D721Med (cell line): ENCODE measurements at regions not wholly inside any gene's neighbourhood (a gene's known extent, or its start where the extent isn't known, plus 50 kb on each side); places are given as distances from the start of the nearest gene placed in this dataset.

ENCODE experiments used
- DNase-seq: peaks from one replicate; pipeline ENCODE4 v3.0.0; 2011; ENCODE audit warnings: low spot score; ENCODE audit not compliant: insufficient read length
- FAIRE-seq: peaks from 2 replicates; lab custom pipeline; 2011; peaks lifted over from hg19 to GRCh38; lab: Jason Lieb, UNC
- TF ChIP-seq, protein P1 (sequence below): IDR thresholded peaks from 2 replicates; pipeline ENCODE4 v1.5.1; 2012; ENCODE audit warnings: mild to moderate bottlenecking, control low read depth; ENCODE audit not compliant: insufficient read depth; ENCODE audit errors: missing control alignments

- FAIRE-seq: no peak
- DNase-seq: no peak
- TF ChIP-seq, protein P1, sequence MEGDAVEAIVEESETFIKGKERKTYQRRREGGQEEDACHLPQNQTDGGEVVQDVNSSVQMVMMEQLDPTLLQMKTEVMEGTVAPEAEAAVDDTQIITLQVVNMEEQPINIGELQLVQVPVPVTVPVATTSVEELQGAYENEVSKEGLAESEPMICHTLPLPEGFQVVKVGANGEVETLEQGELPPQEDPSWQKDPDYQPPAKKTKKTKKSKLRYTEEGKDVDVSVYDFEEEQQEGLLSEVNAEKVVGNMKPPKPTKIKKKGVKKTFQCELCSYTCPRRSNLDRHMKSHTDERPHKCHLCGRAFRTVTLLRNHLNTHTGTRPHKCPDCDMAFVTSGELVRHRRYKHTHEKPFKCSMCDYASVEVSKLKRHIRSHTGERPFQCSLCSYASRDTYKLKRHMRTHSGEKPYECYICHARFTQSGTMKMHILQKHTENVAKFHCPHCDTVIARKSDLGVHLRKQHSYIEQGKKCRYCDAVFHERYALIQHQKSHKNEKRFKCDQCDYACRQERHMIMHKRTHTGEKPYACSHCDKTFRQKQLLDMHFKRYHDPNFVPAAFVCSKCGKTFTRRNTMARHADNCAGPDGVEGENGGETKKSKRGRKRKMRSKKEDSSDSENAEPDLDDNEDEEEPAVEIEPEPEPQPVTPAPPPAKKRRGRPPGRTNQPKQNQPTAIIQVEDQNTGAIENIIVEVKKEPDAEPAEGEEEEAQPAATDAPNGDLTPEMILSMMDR: no peak
Observed at GRCh38 chr1:88074661-88075060, 609.4 kb upstream of the PKN2 start.

DNA sequence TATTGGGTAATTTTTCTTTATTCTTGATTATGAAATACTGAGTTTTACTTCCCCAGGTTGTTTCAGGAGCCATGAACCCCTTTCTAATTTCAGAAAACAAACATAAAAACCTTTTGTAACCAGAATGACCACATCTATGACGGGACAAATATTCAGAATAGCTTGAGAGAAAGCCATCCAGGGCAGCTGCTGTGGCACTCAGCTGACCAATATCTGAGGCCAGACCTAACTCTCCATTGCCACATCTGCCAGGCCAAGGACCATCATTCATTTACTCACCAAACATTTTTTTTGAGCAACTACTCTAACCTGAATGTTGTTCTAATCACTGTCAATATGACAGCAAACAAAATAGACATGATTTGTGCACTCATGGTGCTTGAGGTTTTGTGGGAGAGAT is 608.3 kb upstream of the PKN2 start:
- DNase-seq: no peak
- no peak for FAIRE-seq
- TF ChIP-seq, protein P1: no peak

DNA sequence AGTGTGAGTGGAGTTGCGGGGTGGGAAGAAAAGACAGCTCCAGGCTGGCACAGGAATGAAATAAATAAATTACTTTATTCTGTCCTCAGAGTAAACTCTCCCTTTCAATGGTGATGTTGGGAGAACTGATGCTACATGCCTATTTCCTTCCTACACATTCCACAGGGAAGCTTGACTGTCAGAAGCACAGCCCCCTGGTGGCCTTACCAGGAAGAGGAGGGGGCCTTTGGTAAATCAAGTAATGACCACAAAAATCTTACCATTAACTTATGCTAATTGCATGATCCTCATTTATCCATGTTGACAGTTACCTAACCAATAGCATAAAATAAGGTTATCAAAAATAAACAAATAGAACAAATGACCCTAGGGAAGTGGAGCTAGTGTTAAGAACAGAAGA is 605.0 kb upstream of the PKN2 start:
- FAIRE-seq: no peak
- DNase-seq: no peak
- TF ChIP-seq, protein P1: peak; percentile 41

- TF ChIP-seq, protein P1: no peak
- no peak for DNase-seq
- no peak for FAIRE-seq
Observed at GRCh38 chr1:88080875-88081274, 603.2 kb upstream of the PKN2 start.

- TF ChIP-seq, protein P1: no peak
- DNase-seq (no peak), FAIRE-seq (no peak)
Observed at GRCh38 chr1:88088481-88088880, 595.6 kb upstream of the PKN2 start.

DNA sequence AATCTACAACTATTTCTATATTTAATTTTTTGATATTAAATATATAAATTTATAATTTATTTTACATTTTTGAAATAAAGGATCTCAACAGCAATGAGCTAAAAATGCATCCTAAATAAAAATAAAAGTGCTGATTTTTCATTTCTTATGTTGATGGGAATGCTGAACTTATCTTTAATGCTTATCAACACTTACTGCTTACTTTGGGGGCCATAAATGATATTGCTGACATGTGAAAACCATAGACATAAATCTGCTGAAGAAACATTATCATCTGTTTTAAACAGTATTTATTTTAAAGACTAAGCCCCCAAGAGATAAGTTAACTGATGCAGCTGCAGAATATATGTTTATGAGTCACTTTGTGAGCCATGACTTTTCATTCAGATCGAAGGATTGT is 594.1 kb upstream of the PKN2 start:
- no peak for FAIRE-seq
- TF ChIP-seq, protein P1: no peak
- no peak for DNase-seq

DNA sequence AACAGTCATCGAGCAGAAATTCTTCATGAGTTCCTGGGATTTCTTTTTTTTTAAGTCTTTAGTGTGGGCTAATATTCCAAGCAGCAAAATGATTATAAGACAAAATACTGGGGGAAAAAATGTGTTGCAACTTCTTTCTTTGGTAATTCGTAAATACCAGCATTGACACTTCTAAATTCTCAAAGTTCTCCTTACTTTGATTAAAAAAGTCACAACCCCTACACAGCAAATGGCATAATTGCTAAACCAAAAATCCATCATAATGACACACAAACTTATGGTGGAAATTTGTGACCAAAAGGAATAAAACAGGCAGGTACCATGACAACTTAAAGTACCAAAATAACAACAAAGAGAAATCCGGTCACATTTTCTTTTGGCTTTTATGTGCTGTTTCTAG is 585.2 kb upstream of the PKN2 start:
- FAIRE-seq (peak; percentile 16), DNase-seq (no peak)
- TF ChIP-seq, protein P1: no peak
